ENCODE measurements at regions not wholly inside any gene's neighbourhood (a gene's known extent, or its start where the extent isn't known, plus 50 kb on each side); places are given as distances from the start of the nearest gene placed in this dataset.

GRCh38 chr16:9249534-9249933 lies 158.1 kb downstream of the HAPSTR1 start:
- no peak for DNase-seq (ENCODE audit: low read depth)

- DNase-seq (ENCODE audit: low read depth), result no peak
These were observed 159.6 kb downstream of the HAPSTR1 start for GRCh38 chr16:9251026-9251425.

GRCh38 chr16:9254863-9255262 lies 163.4 kb downstream of the HAPSTR1 start:
- DNase-seq (ENCODE audit: low read depth), result no peak

GRCh38 chr16:9256196-9256595 lies 164.8 kb downstream of the HAPSTR1 start:
- DNase-seq (ENCODE audit: low read depth), result no peak

- DNase-seq (ENCODE audit: low read depth), result no peak
These were observed 166.4 kb downstream of the HAPSTR1 start for GRCh38 chr16:9257843-9258242.

GRCh38 chr16:9258423-9259051 lies 167.1 kb downstream of the HAPSTR1 start:
- peak; percentile 5 for DNase-seq (ENCODE audit: low read depth)

GRCh38 chr16:9259914-9260608 lies 168.6 kb downstream of the HAPSTR1 start:
- DNase-seq (ENCODE audit: low read depth), result no peak

- DNase-seq (ENCODE audit: low read depth), result peak; percentile 2
These were observed 169.2 kb downstream of the HAPSTR1 start for GRCh38 chr16:9260666-9261065.

- DNase-seq (ENCODE audit: low read depth), result no peak
These were observed 169.9 kb downstream of the HAPSTR1 start for GRCh38 chr16:9261376-9261775.

GRCh38 chr16:9262941-9263715 lies 171.7 kb downstream of the HAPSTR1 start:
- no peak for DNase-seq (ENCODE audit: low read depth)

GRCh38 chr16:9264067-9264466 lies 172.6 kb downstream of the HAPSTR1 start:
- peak; percentile 1 for DNase-seq (ENCODE audit: low read depth)

- no peak for DNase-seq (ENCODE audit: low read depth)
These were observed 177.0 kb downstream of the HAPSTR1 start for GRCh38 chr16:9268446-9268845.

- no peak for DNase-seq (ENCODE audit: low read depth)
These were observed 179.0 kb downstream of the HAPSTR1 start for GRCh38 chr16:9270424-9270823.

- no peak for DNase-seq (ENCODE audit: low read depth)
These were observed 179.5 kb downstream of the HAPSTR1 start for GRCh38 chr16:9270941-9271340.

GRCh38 chr16:9271841-9272240 lies 180.4 kb downstream of the HAPSTR1 start:
- no peak for DNase-seq (ENCODE audit: low read depth)

- DNase-seq (ENCODE audit: low read depth), result no peak
These were observed 183.9 kb downstream of the HAPSTR1 start for GRCh38 chr16:9275377-9275776.

- DNase-seq (ENCODE audit: low read depth), result no peak
These were observed 184.4 kb downstream of the HAPSTR1 start for GRCh38 chr16:9275816-9276354.

- no peak for DNase-seq (ENCODE audit: low read depth)
These were observed 188.0 kb downstream of the HAPSTR1 start for GRCh38 chr16:9279291-9280068.

- no peak for DNase-seq (ENCODE audit: low read depth)
These were observed 188.6 kb downstream of the HAPSTR1 start for GRCh38 chr16:9280069-9280466.

GRCh38 chr16:9286930-9287329 lies 195.5 kb downstream of the HAPSTR1 start:
- DNase-seq (ENCODE audit: low read depth), result no peak

- DNase-seq (ENCODE audit: low read depth), result peak; percentile 0
These were observed 204.8 kb downstream of the HAPSTR1 start for GRCh38 chr16:9296271-9296590.
